Fibroblast of skin of right quadriceps (primary cell): ENCODE measurements at regions not wholly inside any gene's neighbourhood (a gene's known extent, or its start where the extent isn't known, plus 50 kb on each side); places are given as distances from the start of the nearest gene placed in this dataset.

Source experiments
- DNase-seq: peaks from one replicate; pipeline ENCODE4 v3.0.0-alpha.2; 2013

DNA sequence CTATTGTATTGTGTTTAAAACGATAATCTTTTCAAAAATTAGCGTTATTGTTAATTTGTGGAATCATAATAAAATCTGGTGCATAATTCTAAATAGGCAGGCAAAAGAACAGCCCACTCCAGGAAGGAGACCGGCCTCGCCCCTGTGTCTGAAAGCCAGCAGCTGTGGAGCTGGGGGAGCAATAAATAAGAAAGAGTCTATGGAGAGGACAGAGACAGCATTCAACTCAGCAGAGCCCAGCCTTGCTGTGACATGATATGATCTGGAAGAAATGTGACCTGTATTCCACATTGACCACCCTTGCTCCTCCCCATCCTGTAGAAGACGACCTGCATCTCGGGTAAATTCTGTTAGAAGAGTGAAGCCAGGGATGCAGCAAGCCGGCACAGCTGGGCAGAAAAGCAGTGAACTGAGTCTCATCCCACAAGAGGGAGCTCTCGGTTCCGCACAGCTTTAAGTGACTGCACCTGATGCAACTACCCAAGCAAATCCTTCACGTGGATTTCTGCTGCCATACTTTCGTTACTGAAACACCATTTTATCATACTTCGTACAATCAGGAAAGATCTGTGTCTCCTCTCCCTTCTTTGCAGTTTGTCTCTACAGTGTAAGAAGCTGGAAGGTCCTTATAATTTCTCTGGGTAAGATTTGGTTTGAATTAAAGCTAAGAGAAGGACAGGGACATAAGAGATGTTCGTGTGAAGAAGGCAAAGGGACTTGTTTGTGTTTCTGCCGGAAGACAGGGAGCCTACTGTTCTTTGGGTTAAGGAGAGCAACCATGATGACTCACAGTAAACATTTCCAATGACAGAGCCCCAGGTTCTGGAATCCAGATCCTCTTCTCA, 427.1 kb downstream of the GPAM start:
- DNase-seq, result peak; percentile 33

DNA sequence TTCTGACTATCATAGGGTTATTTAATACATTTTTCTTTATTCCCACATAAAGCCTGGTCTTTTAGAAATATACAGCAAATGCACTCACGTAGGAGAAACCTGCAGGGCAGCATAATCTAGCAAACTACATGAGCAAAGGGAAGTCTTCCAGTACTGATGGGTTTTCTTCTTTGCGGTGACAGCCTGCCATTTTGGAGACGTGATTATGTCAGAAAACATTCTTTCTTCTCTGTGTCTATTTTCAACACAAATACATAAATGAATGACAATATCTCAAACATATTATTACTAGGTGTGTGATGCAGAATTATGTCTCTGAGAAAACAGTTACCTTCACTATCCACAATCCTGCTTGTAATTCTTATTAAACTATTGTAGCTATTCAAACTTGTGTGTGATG, 425.0 kb downstream of the GPAM start:
- DNase-seq, result no peak

DNA sequence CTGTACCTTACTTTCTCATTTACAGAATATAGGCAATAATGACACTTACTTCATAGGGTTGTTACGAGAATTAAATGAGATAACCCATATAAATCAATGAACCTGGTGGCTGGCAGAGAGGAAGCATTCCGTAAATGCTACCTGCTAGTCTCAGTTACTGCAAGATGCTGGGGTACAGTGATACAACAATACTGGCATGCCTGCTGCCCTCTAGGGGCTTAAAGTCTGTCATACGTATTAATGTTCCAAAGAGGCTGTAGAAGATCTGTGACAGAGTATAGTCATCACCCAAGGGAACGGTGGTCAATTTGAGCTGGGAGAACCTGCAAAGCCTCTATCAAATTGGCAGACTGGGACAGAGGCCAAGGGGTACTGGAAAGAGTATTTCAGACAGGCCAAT, 421.5 kb downstream of the GPAM start:
- DNase-seq, result no peak

DNA sequence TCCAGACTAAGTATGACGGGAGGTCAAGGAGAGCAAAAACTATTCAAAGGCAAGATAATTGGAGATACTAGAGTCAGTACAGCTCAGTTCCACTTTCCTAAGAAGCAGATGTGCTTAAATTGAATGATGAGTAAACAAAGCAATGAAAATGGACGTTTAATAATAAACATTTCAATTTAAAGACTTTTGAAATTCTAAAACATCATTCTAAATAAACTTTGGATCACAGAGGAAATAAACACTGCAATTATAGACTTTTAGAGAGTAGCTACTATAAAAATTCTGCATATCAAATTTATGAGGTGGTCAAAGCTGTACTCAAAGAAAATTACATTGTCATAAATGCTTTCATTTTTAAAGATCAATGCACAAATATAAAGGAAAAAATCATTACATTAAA, 418.3 kb downstream of the GPAM start:
- DNase-seq, result no peak

DNA sequence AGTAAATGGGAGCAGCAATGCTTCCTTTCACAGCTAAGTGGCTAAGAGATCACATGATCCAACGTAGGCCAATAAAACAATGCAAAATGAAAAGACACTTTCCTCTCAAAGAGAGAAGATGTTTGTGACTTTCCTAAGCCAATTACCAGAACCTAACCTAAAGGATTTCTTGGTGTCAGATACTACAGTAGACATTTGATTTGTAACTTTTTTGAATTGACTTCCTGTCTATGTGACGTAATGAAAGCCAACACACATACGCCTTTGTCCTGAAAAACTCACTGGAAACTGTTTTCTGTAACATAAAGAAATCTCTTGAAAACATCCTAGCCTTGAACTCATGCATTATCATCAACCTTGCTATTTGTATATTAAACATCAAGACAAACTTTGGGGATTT, 417.1 kb downstream of the GPAM start:
- no peak for DNase-seq

DNA sequence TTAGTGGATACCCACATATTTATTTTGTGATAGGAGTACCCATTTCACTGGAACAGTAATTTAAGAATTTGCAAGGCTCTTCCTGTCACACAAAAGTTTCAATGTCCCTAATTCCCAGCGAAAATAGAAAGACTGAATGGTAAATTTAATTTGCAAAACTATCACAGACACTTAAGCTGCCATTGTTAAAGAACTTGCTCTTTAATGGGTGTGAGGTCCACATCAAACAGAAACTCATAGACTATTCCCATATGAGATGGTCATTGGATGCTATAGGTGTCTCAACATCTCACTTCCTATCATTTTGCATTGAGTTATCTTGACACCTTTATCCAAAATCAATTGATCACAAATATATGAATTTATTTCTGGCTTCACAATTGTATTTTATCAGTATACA, 415.9 kb downstream of the GPAM start:
- no peak for DNase-seq

DNA sequence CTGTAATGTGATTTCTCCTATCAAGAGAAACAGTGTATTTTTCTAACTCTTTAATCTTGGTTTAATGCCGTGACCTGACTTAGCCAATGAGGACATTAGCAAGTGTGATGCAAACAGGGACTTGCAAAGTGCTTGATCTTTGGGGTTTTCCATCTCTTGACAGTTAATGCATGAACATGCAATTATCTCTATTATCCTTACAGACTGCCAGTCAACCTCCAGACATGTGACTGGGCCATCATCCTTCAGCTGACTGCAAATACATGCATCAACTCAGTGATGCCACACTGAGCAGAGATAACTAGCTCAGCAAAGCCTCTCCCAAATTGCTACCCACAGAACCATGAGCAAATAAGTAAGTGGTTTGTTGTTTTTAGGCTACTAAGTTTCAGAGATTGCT, 409.6 kb downstream of the GPAM start:
- no peak for DNase-seq

DNA sequence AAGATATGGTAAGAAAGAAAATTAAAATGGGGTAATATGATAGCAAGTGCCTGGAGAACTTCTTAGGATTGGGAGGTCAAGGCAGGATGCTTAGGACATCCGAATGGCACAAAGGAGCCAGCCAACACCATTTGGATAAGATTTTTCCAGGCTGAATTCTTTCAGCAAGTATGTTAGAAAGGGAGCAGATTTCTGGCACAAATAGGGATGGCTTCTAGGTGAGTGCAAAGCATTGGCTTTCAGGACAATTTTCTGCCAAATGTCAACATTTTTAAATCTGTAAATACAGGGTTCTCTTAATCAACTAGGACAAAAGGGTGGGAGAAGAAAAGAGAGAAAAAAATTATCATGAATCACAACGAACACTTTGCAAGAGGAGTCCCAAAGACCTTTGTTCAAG, 409.1 kb downstream of the GPAM start:
- DNase-seq, result no peak

DNA sequence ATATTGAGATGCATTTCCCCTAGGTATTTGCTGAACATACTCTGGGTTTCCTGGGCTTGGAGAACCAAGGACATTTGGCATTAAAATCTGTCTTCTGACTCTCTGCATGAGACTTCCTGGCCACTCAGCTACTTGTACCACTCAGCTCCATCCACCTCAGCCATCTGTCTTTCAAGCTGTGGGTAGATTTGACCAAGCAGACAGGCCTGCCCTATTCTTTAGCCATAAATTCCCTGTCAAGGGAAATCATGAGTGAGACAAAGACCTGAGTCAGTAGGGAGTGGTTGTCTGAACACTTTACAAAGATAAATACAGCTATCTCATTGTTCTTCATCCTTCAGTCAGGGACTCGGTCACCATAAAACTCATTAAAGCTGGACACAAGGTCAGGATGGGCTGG, 399.1 kb downstream of the GPAM start:
- DNase-seq, result no peak

DNA sequence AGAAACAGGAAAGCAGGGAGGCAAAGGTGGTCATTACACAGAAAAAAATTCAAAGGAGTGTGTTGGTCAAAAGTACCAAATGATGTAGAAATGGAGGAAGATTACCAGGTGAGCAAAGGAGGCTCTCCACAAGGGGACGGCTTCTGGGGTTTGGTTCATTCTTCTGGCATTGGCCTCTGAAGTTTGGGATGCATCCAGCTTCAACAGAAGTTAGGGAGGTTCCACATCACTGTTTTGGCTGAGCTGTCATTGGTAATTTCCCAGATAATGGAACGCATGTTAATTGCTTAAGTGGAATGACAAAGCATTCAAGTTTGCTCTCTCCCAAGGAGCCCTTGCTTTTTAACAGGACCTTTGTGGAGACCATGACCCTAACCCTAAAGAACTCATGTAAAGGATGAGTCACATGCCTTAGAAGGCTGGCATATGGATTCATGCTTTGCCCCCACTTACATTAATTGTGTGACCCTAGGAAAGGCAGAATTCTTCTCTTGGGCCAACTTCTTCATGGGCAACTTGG, 398.6 kb downstream of the GPAM start:
- DNase-seq, result no peak

DNA sequence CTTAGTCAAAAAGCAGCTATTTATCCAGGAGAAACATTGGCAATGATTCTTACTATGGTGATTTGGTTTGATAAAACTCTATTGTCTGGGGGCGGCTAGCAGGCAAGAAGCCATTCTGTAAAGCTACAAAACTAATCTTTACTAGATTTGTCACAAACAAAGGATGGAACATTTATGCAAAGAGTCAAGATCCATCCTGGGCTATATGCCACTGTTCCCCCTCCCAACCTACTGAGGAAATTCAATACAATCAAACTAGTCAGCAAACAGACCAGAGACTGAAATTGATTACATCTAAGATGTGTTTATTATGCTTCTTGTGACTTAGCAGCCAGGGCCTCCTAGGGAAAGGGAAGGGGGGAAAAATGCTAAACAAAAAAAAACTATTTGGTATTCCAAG, 397.6 kb downstream of the GPAM start:
- no peak for DNase-seq

DNA sequence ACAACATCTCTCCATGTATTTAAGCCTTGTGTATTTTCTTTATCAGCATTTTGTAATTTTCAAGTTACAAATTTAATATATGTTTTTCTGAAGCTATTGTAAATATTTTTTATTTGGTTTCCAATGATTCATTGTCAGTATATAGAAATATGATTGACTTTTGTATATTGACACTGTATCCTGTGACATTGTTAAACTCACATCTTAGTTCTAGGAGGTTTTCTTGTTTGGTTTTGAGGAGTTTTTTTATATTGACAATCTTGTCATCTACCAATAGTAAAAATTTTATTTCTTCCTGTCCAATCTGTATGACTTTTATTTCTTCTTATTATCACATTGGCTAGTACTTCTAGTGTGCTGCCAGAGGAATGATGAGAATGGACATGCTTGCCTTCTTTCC, 393.7 kb downstream of the GPAM start:
- no peak for DNase-seq

DNA sequence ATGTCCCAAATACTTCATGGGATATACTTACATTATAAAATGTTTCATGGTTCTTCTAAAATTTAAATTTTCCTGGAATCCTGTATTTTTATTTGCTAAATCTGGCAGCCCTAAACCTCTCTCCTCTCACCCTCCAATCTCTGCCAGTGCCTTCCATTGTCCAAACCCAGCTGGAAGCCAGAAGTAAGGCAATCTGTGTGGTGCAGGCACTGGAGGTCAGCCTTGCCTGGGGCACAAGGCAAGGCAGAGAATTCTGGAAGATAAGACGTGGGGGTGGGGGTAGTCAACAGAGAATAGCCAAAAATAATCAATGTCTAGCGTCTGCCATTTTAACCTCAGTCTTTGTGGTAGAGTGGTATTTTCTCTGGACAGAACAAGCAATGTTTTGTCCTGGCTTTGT, 381.7 kb downstream of the GPAM start:
- DNase-seq, result no peak

DNA sequence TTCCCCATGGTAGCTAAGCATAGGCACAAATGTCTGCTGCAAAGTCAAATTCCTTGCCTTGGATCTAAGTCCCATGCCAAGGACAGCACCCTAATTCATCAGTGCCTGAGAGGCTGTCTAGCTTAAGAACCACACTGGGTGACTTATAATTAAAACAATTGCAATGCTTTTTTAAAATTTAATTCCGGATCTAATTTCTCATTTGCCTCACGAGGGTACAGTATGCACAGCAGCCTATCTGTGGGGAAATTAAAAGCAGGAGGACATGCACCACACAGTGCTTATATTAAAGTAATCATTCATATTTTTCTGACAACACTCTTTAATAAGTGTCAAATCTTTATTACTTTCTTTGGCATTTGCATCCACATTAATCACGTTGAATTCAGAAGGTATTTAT, 378.8 kb downstream of the GPAM start:
- no peak for DNase-seq

DNA sequence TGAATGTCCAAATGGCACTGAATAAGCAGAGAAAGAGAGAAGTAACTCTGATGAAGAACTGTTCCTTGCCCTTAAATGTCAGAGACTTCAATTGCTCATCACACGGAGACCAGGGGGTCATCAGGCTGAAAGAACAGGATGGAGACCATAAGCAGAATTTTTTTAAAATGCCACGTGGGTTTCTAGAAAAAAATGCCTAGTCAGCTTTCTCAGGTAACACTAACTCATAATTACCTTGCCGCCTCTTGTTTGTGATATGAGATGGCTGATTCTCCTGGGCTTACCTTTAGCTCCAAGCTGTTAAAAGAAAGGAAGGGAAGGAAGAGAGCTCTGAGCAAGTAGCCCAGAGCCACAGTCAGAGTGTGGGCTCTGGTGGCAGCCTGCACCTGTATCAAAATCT, 372.0 kb downstream of the GPAM start:
- DNase-seq, result no peak

DNA sequence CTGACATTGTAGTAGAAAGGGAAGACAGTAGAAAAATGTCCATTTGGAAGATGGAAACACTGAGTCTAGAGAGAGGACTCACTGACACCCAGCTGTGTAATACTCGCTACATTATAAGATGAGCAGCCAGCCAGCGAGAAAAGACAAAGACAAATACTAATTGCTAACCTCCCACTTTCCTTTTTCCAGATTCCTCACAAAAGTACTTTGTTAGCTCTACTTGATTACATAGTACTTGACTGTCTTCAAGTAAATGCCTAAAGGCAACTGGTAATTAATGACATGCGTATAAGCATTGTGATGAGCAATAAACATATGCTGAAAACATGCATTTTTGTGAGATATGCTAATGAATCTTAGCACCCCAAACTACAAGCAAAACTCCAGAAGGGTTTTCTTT, 363.1 kb downstream of the GPAM start:
- DNase-seq, result no peak

DNA sequence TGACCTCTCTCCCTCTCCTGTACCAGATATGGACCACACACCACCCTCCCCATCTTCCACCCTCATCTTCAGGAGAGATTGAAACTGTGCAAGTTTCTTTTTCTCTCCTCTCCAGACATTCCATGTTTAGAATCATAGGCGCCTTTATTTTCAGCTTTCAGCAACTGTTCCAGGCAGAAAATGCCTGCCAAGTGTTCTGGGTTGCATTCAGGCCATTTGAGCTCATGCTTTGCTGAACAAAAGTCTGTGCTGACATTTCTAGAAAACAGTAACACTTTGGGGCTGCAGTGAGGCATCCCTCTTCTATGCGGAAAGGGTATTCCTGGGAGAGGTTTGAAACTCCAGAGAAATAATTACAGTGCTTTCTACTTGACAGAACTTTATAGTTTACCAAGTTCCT, 361.7 kb downstream of the GPAM start:
- no peak for DNase-seq

DNA sequence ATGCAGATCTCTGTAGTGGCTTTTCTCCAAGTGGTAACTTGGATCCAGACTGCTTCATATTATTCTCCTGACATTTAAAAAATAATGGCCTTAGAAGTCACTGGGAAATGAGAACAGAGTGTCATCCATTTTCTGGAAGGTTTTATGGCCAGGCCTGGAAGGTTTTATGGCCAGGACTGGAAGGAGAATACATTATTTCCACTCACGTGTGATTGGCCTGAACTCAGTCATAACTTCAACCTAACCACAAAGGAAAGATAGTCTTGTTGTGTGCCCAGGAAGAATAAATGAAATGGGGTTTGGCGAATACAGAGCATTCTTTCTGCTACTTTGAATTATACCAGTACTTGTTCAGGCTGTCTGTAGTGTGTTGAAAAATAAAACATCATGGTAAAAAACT, 360.9 kb downstream of the GPAM start:
- no peak for DNase-seq

DNA sequence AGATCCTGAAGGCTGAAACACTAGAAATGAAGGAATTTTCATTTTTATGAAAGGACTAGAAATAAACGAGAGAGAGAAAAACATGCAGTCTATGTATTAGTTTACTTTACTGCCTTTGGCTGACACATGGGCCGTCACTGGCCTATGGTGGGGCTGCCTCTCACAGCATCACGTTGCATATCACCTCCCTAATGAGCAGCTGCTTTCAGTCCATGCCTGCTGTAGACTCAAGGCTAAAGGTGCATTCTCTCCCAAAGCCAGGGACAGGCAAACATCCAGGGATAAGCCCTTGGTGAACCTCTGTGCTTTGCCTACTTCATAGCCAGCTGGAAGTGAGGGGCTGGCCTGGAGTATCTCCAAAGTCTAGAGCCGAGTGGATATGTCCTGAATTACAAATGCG, 359.4 kb downstream of the GPAM start:
- DNase-seq, result no peak

DNA sequence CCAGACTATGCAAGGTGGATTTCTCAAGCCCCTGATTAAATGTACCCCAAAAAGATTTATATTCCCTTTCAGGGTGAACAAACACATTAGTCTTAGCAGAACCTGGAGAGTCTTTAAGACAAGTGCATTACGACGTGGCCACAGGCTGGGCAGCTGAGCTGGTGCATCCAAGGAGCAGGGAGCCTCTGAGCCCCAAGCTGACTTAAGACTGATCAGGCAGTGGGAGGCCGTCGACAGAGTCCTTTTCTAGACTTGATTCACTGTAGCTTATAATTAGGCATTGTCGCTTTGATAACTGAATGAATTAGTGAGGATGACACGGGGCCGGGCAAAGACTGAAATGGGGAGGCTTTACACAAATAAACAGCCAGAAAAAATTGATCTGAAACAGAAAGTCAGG, 353.2 kb downstream of the GPAM start:
- DNase-seq, result no peak

DNA sequence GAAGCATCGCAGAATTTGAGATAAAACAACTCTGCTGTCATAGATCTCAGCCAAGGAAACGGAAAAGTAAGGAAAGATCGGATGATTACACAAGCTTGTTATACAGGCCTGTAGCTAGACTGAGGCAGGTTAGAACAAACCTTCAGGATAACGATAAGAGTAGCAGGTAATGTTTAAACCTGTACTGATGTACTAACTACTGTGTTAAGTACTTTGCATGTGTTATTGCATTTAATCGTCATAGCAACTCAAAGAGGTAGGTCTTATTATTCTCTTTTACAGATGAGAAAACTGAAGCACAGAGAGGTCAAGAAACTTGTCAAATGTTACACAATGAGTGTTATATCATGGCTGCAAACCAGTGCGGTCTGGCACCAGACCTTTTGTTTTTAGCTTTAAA, 352.5 kb downstream of the GPAM start:
- no peak for DNase-seq

DNA sequence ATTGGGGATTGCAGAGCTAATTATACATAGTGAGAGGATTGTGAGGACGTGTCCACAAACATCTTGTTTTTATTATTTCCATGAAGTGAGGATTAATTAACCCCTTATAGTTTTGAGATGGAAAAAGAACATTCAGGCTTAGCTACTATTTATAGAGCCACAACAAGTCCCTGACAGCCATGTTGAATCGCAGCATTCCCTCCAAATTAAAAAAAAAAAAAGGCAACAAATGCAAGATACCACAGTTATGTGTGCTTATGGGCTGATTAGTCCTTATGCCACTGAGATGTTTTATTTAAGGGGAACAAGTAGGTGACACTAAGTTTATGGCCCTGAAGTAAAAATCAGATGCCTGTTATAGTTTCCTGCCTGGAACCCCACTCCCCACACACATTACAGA, 350.3 kb downstream of the GPAM start:
- DNase-seq, result peak; percentile 46

DNA sequence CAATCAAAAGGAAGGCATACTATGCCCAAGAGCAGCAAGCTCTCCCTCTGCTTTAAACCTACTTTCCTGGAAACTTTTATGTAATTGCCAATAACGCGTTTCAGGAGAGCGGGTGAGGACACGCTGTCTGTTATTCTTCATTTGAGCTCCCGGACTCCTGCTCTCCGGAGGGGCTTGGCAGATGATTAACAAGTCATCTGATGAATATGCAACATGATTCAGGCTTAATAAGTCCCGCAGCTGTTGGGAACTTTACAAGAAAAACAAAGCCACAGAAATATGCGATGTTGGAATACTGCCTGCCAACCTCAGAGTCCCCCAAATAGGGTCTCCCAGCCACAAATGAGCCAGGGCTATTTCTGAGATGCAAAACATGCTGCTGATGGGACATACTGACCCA, 348.0 kb downstream of the GPAM start:
- peak; percentile 86 for DNase-seq

DNA sequence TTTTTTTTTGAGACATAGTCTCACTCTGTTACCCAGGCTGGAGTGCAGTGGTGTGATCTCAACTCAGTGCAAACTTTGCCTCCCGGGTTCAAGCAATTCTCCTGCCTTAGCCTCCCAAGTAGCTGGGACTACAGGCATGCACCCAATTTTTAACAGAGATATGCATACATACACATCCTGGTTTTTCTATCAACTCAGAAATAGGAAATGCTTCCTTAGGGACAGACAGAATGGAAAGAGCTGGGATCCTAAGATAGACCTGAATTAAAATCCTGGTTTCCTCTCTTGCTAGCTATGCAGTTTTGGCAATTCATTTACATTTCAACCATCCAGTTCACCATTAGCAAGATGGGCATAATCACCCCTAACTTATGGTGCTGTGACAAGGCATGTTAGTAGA, 347.5 kb downstream of the GPAM start:
- DNase-seq, result peak; percentile 6

DNA sequence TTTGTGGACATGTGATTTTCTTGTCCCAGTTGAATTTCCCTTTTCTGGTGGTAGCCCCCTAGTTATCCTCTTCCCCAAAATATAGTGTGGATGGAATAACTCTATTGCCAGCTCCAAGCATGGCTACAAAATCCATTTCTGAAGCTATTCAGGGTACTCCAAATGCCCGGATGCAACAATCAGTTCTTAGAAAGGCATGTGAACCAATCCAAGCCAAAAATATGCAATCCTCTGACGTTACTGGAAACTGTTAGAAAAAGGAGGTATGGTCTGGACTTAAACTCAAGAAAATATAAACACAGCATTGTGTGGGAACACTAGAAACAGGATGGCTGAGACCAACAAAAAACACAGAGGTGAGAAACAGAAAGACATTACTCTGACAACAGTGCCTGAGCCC, 347.0 kb downstream of the GPAM start:
- peak; percentile 42 for DNase-seq
